ENCODE measurements at regions not wholly inside any gene's neighbourhood (a gene's known extent, or its start where the extent isn't known, plus 50 kb on each side); places are given as distances from the start of the nearest gene placed in this dataset.

DNA sequence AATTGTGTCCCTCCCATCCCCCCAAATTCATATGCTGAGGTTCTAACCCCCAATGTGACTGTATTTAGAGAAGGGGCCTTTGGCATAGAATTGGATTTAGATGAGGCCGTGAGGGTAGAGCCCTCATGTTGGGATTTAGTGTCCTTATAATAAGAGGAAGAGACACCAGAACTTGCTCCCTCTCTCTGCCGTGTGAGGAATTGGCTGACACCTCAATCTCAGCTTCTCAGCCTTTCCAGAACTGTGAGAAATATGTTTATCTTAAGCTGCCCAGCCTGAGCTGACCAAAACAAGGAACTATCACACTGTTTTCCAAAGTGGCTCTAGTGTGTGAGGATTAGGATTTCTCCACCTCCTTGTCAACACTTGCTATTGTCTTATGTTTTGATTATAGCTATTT, 400.0 kb upstream of the FZD8 start:
- POLR2A ChIA-PET, result no interaction called here
- Mint-ChIP-seq H3K27me3 (no peaks in the 10 kb centered on the region), H3K9me3 (peaks cover 2% of the 10 kb centered on the region), H3K36me3 (ENCODE audit: low read depth) (no peaks in the 10 kb centered on the region), H3K4me1 (no peaks in the 10 kb centered on the region), H3K27ac (no peak overlapping the region), H3K4me3 (no peak overlapping the region)
- no peak for DNase-seq
- CTCF ChIA-PET, result no interaction called here
- no peak for ATAC-seq (ENCODE audit: low read depth)
- intact Hi-C loops (cut with micrococcal nuclease), result no loop called here
- TF ChIP-seq, protein P1, sequence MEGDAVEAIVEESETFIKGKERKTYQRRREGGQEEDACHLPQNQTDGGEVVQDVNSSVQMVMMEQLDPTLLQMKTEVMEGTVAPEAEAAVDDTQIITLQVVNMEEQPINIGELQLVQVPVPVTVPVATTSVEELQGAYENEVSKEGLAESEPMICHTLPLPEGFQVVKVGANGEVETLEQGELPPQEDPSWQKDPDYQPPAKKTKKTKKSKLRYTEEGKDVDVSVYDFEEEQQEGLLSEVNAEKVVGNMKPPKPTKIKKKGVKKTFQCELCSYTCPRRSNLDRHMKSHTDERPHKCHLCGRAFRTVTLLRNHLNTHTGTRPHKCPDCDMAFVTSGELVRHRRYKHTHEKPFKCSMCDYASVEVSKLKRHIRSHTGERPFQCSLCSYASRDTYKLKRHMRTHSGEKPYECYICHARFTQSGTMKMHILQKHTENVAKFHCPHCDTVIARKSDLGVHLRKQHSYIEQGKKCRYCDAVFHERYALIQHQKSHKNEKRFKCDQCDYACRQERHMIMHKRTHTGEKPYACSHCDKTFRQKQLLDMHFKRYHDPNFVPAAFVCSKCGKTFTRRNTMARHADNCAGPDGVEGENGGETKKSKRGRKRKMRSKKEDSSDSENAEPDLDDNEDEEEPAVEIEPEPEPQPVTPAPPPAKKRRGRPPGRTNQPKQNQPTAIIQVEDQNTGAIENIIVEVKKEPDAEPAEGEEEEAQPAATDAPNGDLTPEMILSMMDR (IDR thresholded peaks at IDR 0.05), result no peak

DNA sequence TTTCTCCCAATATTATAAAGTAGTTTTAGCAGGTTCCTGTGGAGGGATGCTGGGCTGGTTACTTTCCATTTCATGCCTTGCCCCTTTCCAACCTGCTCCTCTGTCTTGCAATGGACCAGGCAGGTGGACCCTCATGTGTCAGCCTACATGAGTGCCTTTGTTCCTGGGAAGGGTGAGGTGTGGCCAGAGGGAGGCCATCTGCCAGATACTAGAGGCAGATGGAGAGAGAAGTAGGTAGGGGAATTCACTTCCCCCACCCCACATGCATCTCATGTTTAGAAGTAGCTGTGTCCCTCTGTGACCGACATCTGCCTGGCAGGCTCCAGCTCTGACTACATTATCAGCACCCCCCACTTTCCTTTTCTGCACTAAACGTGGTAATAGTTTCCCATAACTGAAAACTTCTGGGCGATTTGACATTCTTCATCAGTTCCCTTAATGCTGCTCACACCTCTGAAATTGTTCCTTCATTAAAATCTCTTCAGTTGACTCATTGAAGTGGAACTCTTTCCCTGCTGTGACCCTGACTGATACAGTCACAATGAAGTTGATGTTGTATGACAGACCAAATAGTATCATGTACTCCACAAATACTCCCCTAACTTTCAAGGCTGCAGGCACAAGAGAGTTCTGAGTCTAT, 396.3 kb upstream of the FZD8 start:
- TF ChIP-seq, protein P1 (IDR thresholded peaks at IDR 0.05), result no peak
- H3K4me3 Mint-ChIP-seq, result no peak overlapping the region
- H3K27me3 Mint-ChIP-seq, result no peaks in the 10 kb centered on the region
- no peaks in the 10 kb centered on the region for H3K36me3 Mint-ChIP-seq (ENCODE audit: low read depth)
- ATAC-seq (ENCODE audit: low read depth), result no peak
- no peaks in the 10 kb centered on the region for H3K9me3 Mint-ChIP-seq
- ChIA-PET POLR2A (no interaction called here), CTCF (no interaction called here)
- no peaks in the 10 kb centered on the region for H3K4me1 Mint-ChIP-seq
- no peak overlapping the region for H3K27ac Mint-ChIP-seq
- no peak for DNase-seq
- intact Hi-C loops (cut with micrococcal nuclease), result no loop called here

DNA sequence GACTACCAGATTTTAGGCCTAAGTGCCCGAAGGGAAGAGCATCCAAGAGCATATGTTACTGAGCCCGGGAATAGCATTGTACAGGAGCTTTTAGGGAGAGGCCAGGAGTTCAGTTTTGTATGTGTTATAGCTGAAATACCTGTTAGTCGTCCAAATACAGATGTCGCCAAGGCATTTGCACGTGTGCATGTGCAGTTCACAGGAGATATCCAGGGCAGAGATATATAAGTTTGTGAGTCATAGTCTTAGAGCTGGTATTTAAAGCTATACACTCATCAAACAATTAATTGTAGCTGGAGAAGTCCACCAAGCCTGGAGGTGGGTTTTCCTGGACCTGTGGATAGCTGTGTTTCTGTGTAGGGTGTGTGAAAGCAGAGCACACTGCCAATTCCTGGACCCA, 394.0 kb upstream of the FZD8 start:
- H3K4me3 Mint-ChIP-seq, result no peak overlapping the region
- no peaks in the 10 kb centered on the region for H3K4me1 Mint-ChIP-seq
- no peak overlapping the region for H3K27ac Mint-ChIP-seq
- DNase-seq (no peak), ATAC-seq (ENCODE audit: low read depth) (no peak)
- no peaks in the 10 kb centered on the region for H3K9me3 Mint-ChIP-seq
- intact Hi-C loops (cut with micrococcal nuclease), result no loop called here
- no peaks in the 10 kb centered on the region for H3K27me3 Mint-ChIP-seq
- ChIA-PET CTCF (no interaction called here), POLR2A (no interaction called here)
- TF ChIP-seq, protein P1 (IDR thresholded peaks at IDR 0.05), result no peak
- no peaks in the 10 kb centered on the region for H3K36me3 Mint-ChIP-seq (ENCODE audit: low read depth)

DNA sequence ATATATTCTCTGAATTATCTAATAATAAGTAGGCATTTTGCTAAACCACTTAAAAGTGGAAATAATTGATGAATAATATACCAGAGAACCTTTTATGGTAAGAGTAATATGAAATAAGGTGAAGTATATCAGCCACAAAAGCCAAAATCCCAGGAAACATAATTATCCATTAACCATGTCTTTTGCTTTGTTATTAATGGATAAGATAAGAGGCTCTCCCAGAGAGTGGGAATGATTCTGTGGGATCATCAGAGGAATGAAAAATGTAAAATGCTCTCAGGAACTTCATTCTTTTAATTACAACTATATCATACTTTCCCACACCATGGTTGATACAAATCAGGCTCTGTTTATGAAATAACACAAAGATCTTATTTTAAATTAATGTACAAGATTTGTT, 391.7 kb upstream of the FZD8 start:
- CTCF ChIA-PET, result no interaction called here
- TF ChIP-seq, protein P1 (IDR thresholded peaks at IDR 0.05), result no peak
- no peak overlapping the region for H3K4me3 Mint-ChIP-seq
- H3K27me3 Mint-ChIP-seq, result no peaks in the 10 kb centered on the region
- no peaks in the 10 kb centered on the region for H3K9me3 Mint-ChIP-seq
- H3K27ac Mint-ChIP-seq, result no peak overlapping the region
- DNase-seq (no peak), ATAC-seq (ENCODE audit: low read depth) (no peak)
- POLR2A ChIA-PET, result no interaction called here
- no peaks in the 10 kb centered on the region for H3K36me3 Mint-ChIP-seq (ENCODE audit: low read depth)
- no peaks in the 10 kb centered on the region for H3K4me1 Mint-ChIP-seq
- intact Hi-C loops (cut with micrococcal nuclease), result no loop called here

DNA sequence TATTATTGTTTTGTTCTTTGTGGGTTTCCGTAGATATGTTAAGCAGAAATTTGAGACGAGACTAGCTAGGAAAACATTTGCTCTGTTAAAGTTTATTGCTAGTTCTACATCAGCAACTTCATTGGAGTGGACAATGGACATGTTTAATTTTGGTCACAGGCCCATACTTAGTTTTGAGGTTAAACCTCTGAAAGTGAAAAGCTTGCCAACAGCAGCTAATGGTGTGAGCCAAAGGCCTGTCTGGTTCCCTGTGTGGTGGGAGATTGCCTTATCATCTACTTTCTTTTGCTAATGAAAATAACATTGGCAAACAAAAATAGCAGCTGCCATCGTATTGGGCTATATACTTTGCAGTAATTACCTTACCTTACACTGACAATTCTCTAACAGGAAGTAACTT, 388.4 kb upstream of the FZD8 start:
- DNase-seq, result no peak
- Mint-ChIP-seq H3K9me3 (no peaks in the 10 kb centered on the region), H3K27ac (no peak overlapping the region), H3K27me3 (no peaks in the 10 kb centered on the region), H3K4me1 (no peaks in the 10 kb centered on the region), H3K36me3 (ENCODE audit: low read depth) (no peaks in the 10 kb centered on the region), H3K4me3 (no peak overlapping the region)
- ChIA-PET POLR2A (no interaction called here), CTCF (no interaction called here)
- ATAC-seq (ENCODE audit: low read depth), result no peak
- TF ChIP-seq, protein P1 (IDR thresholded peaks at IDR 0.05), result no peak
- intact Hi-C loops (cut with micrococcal nuclease), result no loop called here
